Activated naive CD8-positive, alpha-beta T cell treated with anti-CD3 and anti-CD28 coated beads, Interleukin-2, amount 50 U/mL, for 16 hours (primary cell): ENCODE measurements at regions not wholly inside any gene's neighbourhood (a gene's known extent, or its start where the extent isn't known, plus 50 kb on each side); places are given as distances from the start of the nearest gene placed in this dataset.
"Not testable (repeated sequence)": the region's sequence is repeated elsewhere in the genome, so short reads cannot be mapped to it uniquely, and the experiment has no call there.

ENCODE experiments used
- DNase-seq: peaks from one replicate; pipeline ENCODE4 v3.0.0-alpha.2; 2020; ENCODE audit warnings: low read depth, low spot score

DNA sequence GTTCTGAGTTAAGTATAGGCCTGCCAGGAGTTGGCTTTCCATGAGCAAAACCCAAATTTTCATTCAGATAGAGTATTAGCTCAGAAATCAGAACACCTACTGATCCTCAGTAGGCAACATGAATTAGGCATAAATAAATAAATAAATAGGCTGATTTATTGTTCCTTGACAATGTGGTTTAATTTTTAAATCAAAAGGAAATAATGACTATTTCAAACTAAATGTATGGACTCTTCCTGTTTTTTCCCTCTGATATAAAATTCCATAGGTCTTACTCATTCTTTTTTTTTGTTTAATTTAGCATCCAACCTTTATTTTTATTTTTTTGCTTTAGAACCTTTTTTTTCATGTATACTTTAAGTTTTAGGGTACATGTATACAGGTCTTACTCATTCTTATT lies 140.2 kb upstream of the ITGA6 start:
- DNase-seq = no peak

DNA sequence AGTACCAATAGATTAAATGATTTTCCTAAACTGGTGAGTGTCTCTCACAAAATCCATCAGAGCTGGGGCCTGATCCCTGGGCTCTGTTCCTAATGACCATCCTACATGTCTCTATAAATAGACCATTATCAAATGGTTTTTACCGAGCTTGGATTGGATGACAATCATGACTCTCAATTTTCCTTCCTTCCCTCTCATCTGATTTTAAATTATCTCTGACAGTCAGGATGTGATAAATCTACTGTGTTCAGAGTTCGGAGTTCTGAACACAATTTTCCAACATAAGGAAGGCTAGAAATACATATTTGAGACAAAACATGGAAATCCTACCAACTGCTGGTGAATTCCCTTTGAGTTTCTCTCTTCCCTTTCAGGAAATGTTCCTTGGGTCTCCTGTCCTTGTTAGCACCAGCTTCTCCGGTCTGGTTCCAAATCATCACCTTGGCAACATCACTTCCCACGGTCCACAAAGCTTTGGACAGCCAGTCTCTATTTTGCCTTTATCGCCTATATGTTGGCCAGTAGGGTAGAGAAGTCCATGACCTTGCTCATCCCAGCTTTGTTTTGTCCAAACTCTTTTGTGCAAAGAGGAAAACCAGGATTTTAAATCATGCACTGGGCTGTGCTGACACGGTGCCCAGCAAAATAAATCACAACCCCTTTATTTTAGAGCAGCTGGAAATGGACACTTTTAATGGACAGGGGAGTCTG lies 139.6 kb upstream of the ITGA6 start:
- no peak for DNase-seq

DNA sequence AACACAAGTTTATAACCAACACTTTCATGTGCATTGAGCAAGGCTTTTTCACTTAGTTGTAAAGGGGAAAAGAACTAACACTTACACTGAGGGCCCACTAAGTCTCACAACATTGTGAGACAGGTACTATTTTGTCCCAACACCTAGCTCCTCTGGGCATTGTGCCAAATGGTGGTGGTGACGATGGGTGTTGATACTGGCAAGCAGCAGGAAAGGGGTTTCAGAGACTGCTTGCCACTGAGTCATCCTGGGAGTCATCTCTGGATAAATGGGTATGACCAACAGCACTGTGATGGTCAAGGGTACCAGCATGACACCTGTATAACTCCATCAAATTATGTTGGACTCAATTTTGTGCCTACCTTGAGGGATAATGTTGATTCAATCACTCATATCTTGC lies 138.8 kb upstream of the ITGA6 start:
- no peak for DNase-seq

DNA sequence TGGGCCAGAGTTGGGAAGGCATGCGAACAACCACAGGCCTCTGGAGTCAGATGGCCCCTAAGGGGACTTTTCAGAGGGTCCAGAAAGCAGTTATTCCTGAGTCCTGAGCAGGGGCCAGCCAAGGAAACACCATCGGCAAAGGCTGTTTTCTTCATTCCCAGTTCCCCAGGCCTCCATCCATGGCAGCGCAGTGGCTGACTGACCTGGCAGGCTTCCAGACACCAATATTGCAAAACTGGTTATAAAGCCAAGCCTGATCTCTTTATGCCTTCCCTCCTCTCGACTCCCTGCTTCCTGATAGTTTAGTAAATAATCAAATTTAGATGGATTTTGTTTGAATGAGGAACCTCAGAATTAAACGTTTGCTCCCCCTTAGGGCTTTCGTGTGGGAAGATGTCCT lies 133.4 kb upstream of the ITGA6 start:
- no peak for DNase-seq

DNA sequence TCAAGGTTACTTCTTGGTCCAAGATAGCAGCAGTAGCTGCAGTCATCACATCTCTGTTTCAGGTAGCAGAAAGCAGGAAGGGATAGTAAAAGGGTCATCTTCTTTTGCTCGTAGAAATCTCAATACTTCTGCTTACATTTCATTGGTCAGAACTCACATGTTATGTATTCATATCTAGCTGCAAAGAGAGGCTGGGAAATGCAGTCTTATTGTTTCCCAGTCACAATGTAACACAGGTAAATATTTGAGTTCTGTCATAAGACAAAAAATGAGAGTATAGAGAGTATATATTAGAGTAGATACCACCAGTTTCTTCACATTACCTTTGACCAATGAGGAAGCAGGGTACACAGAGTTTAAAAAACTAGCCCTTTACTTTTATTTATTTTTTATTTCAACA lies 132.4 kb upstream of the ITGA6 start:
- no peak for DNase-seq

- DNase-seq = no peak
Observed at GRCh38 chr2:172295677-172296076, 131.7 kb upstream of the ITGA6 start.

DNA sequence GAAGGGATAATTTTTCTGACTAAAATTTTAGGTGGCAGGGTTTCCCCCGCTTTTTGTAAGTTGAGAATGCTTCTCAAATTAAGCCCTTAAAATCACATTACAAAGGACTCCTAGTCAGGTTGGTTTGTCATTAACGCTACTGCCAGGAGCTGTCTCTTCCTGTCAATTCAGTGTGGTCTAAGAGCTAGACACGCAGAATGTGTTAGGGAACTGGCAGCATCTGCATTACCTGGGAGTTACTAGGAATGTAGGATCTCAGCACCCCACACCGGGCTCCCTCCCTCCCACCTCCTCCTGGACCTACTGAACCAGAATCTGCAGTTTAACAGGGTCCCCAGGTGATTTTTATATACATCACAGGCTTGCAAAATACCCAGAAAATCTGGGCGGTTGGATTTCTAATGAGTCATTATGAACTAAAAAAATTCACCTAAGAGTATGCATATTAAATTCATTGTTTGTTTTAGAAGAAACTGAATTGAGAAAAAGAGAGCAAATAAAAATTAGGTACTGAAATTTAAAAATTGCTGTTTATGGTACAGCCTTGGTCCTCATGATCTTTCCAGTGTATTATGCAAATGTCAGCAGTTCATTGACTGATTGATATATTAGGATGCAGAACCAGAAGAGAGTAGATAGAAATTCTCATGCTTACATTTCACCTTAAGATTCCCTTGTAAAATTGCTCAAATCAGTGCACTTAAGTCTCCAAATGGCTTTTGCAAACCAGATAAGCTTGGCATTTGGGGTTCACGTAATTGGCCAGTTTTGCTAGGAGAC lies 130.9 kb upstream of the ITGA6 start:
- DNase-seq = no peak

DNA sequence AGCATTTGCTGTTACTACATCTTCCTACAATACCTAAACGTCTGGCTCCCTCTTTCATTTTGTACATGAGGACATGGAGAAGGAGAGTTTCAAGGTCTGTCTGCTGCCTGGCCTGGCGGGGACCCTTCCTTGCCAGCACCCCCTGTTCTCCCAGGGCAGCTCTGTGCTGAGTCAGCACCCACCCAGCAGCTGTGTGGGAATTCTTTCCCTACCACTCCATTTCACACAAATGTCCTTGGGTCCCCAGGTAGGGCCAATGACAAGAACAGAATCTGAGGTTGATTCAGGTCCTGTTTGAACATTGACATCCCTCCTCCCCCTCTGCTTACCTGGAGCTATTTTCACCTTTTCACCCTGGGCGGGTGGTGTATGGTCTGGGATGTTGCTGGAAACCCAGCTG lies 129.9 kb upstream of the ITGA6 start:
- no peak for DNase-seq

GRCh38 chr2:172297950-172298349 lies 129.4 kb upstream of the ITGA6 start:
- no peak for DNase-seq

DNA sequence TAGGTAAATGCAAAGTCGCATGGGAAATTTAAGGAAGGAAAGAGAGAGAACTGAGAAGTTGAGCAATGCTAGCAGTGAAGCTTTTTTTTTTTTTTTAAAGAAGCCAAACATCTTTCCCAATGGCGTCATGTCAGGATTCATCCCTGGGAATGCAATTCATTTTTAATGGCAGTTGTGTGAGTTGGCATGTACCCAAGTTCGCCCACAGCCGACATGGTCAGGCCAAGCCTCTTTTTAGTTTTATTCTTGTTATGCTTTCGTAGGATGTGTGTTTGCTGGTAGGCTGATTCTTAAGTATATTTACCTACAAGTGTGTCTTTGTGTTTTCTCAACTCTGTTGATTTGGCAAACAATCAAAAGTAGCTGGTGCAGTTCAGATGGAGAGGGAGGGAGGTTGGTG lies 127.6 kb upstream of the ITGA6 start:
- DNase-seq = no peak

DNA sequence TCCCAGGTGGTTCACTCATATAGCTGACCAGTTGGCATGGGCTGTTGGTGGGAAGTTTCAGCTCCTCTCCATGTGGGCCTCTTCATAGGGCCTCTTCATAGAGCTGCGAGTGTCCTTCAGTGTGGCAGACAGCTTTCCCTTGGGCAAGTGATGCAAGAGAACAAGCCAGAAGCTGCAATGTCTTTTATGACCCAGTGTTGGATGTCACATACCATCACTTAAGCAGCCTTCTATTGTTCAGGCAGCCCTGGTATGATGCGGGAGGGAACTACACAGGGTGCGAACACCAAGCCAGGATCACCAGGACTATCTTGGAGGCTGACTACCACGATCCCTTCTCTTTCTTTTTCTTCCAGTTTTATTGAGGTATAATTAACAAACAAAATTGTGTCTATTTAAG lies 126.5 kb upstream of the ITGA6 start:
- no peak for DNase-seq

DNA sequence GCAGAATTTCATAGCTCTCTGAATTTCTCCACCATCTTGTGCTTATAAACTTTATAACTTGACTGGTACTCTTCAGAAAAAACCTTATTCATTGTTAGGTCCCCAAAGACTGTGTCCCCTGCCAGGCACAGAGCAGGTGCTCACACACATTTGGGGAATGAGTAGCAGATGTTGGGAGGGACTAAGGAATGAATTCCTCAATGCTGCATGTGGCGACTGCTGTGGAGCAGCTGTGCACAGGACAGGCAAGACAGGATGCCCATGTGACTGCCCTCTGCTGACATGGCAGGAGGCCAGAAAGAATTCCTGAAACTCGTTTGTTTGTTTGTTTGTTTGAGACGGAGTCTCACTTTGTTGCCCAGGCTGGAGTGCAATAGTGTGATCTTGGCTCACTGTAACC lies 122.3 kb upstream of the ITGA6 start:
- no peak for DNase-seq

- no peak for DNase-seq
Observed at GRCh38 chr2:172307800-172308199, 119.6 kb upstream of the ITGA6 start.

DNA sequence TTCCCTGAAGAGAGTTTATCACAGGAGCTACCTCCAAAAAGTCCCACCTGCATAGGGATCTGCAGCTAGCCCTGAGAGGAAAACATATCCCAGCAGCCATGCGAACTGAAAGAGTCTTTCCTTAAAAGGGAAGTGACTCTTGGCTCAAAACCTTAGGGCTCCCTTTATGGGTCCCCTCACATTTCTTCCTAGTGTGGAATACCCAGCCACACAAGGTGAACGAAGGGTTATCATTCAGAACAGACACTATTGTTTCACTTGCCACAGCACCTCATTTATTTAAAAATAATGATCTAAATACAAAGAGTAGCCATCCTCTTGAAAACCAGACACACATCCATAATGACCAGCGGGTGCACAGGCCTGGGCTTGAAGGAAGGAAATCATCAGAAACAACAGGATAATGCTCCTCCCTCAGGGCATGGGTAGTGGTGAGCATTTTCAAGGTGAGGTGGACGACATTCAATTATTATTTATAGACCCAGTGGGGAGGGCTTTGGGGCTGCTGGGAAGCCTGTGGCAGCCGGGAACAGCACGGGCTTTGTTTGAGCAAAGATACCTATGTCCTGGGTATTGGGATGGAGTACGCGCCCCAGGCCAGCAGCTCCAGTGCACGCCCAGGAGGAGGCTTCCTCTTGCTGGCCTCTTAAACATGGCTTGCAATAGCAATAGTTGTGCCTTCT lies 119.0 kb upstream of the ITGA6 start:
- DNase-seq = no peak

DNA sequence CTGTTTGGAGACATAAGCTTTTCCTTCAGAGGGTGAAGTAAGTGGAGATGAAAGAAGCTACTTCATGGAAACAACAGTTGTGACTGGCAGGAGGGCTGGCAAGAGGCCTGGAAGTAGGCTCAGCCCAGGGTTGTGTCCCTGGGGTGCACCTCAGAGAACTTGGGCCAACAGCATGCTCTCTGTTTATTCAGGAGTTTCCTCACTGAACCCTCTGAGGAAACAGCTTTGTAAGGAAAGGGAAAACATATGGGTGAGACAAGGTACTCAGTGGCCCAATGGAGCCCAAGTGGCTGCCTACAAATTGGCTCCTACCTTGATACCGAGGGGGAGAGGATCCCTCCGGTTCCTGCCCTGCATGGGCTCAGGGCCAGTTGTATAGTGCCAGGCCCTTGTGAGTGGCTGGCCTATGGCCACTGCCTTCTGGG lies 115.5 kb upstream of the ITGA6 start:
- no peak for DNase-seq

- no peak for DNase-seq
Observed at GRCh38 chr2:172313715-172314341, 113.6 kb upstream of the ITGA6 start.

DNA sequence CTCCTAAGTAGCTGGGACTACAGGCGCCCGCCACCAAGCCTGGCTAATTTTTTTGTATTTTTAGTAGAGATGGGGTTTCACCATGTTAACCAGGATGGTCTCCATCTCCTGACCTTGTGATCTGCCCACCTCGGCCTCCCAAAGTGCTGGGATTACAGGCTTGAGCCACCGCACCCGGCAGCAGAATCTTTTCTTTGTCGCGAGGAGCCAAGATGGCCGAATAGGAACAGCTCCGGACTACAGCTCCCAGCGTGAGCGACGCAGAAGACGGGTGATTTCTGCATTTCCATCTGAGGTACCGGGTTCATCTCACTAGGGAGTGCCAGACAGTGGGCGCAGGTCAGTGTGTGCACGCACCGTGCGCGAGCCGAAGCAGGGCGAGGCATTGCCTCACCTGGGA lies 112.3 kb upstream of the ITGA6 start:
- not testable (repeated sequence) for DNase-seq

GRCh38 chr2:172322049-172322448 lies 105.3 kb upstream of the ITGA6 start:
- no peak for DNase-seq

DNA sequence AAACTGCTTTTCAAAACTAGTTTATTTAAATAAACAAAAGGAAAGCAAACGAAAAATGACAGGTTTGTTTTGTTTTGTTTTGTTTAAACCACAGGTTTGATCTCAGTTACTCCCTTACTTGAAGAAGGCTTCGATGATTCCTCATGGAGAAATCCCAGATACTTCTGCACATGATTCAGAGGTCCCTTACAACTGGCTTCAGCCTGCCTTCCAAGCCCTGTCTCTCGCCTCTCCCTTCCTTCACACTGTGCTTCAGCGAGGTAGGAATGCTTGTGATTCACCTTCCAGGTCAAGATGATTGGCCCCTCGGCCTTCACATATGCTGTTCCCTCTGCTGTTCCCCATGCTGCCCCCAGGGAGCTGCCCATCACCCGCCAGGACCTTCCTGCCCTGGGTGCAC lies 104.1 kb upstream of the ITGA6 start:
- no peak for DNase-seq

GRCh38 chr2:172323861-172324597 lies 103.4 kb upstream of the ITGA6 start:
- DNase-seq = no peak

GRCh38 chr2:172326211-172326509 lies 101.2 kb upstream of the ITGA6 start:
- DNase-seq = no peak
